Parathyroid adenoma (tissue), 2 donors: ENCODE measurements at regions not wholly inside any gene's neighbourhood (a gene's known extent, or its start where the extent isn't known, plus 50 kb on each side); places are given as distances from the start of the nearest gene placed in this dataset.

Source experiments
- H2AFZ ChIP-seq: fragments of 300-600 bp; sonication (generic); one replicate; pipeline ENCODE4 v1.7.0; 2017; ENCODE audit warnings: antibody characterized with exemption, mild to moderate bottlenecking
- H3K27ac ChIP-seq: fragments of 300-600 bp; sonication (generic); one replicate; pipeline ENCODE4 v1.7.0; 2017
- H3K27me3 ChIP-seq: fragments of 300-600 bp; sonication (generic); one replicate; pipeline ENCODE4 v1.7.0; 2017; ENCODE audit warnings: low read length; ENCODE audit not compliant: control insufficient read depth, insufficient read depth
- H3K36me3 ChIP-seq: fragments of 300-600 bp; sonication (generic); one replicate; pipeline ENCODE4 v1.7.0; 2017; ENCODE audit warnings: low read length; ENCODE audit not compliant: control insufficient read depth, insufficient read depth
- H3K4me1 ChIP-seq: fragments of 300-600 bp; sonication (generic); one replicate; pipeline ENCODE4 v1.7.0; 2017; ENCODE audit warnings: control low read depth
- H3K4me2 ChIP-seq: fragments of 300-600 bp; sonication (generic); one replicate; pipeline ENCODE4 v1.7.0; 2017; ENCODE audit warnings: low read length
- H3K4me3 ChIP-seq: fragments of 300-600 bp; sonication (generic); one replicate; pipeline ENCODE4 v1.7.0; 2017; ENCODE audit warnings: low read depth, low read length
- H3K79me2 ChIP-seq: fragments of 300-600 bp; sonication (generic); one replicate; pipeline ENCODE4 v1.7.0; 2017; ENCODE audit warnings: control low read depth
- H3K9ac ChIP-seq: fragments of 300-600 bp; sonication (generic); one replicate; pipeline ENCODE4 v1.7.0; 2017; ENCODE audit warnings: mild to moderate bottlenecking
- H3K9me3 ChIP-seq: fragments of 300-600 bp; sonication (generic); one replicate; pipeline ENCODE4 v1.7.0; 2017; ENCODE audit warnings: low read length; ENCODE audit not compliant: control insufficient read depth
- CTCF ChIP-seq: fragments of 300-600 bp; sonication (generic); IDR thresholded peaks from one replicate; pipeline ENCODE4 v1.7.0; 2017; ENCODE audit warnings: antibody characterized with exemption, mild to moderate bottlenecking
- donor health status: primary hyperparathyroidism.

GRCh38 chr2:45305599-45305998, 296.3 kb upstream of the SIX2 start:
- Histone ChIP-seq H3K4me1 (no peaks in the 10 kb centered on the region), H3K9me3 (no peaks in the 10 kb centered on the region), H3K4me3 (no peak overlapping the region), H3K27ac (no peak overlapping the region), H3K9ac (no peak overlapping the region), H2AFZ (no peak overlapping the region), H3K27me3 (no peaks in the 10 kb centered on the region), H3K4me2 (no peak overlapping the region), H3K79me2 (no peaks in the 10 kb centered on the region), H3K36me3 (no peaks in the 10 kb centered on the region)
- no peak for TF ChIP-seq CTCF

GRCh38 chr2:45303417-45304202, 294.4 kb upstream of the SIX2 start:
- Histone ChIP-seq H3K36me3 (no peaks in the 10 kb centered on the region), H2AFZ (no peak overlapping the region), H3K4me1 (no peaks in the 10 kb centered on the region), H3K4me3 (no peak overlapping the region), H3K79me2 (no peaks in the 10 kb centered on the region), H3K9ac (no peak overlapping the region), H3K27me3 (no peaks in the 10 kb centered on the region), H3K27ac (no peak overlapping the region), H3K9me3 (no peaks in the 10 kb centered on the region), H3K4me2 (no peak overlapping the region)
- no peak for TF ChIP-seq CTCF

GRCh38 chr2:45301307-45302277, 292.3 kb upstream of the SIX2 start:
- Histone ChIP-seq H2AFZ (no peak overlapping the region), H3K4me3 (no peak overlapping the region), H3K27me3 (no peaks in the 10 kb centered on the region), H3K9ac (no peak overlapping the region), H3K27ac (no peak overlapping the region), H3K79me2 (no peaks in the 10 kb centered on the region), H3K4me2 (no peak overlapping the region), H3K9me3 (no peaks in the 10 kb centered on the region), H3K4me1 (no peaks in the 10 kb centered on the region), H3K36me3 (no peaks in the 10 kb centered on the region)
- no peak for TF ChIP-seq CTCF

- no peak overlapping the region for H3K4me2 ChIP-seq
- H3K4me1 ChIP-seq, result no peaks in the 10 kb centered on the region
- no peak for TF ChIP-seq CTCF
- H3K27me3 ChIP-seq, result no peaks in the 10 kb centered on the region
- H3K9me3 ChIP-seq, result no peaks in the 10 kb centered on the region
- no peak overlapping the region for H3K4me3 ChIP-seq
- no peak overlapping the region for H3K27ac ChIP-seq
- no peak overlapping the region for H3K9ac ChIP-seq
- no peaks in the 10 kb centered on the region for H3K79me2 ChIP-seq
- no peak overlapping the region for H2AFZ ChIP-seq
- no peaks in the 10 kb centered on the region for H3K36me3 ChIP-seq
Observed at GRCh38 chr2:45300026-45300750, 290.9 kb upstream of the SIX2 start.
